ENCODE measurements at regions not wholly inside any gene's neighbourhood (a gene's known extent, or its start where the extent isn't known, plus 50 kb on each side); places are given as distances from the start of the nearest gene placed in this dataset.

GRCh38 chr6:133184798-133185372 is 56.3 kb upstream of the EYA4 start:
- DNase-seq (ENCODE audit: low read depth), result no peak

- no peak for DNase-seq (ENCODE audit: low read depth)
Measured at GRCh38 chr6:133185731-133186130, 55.4 kb upstream of the EYA4 start.

- no peak for DNase-seq (ENCODE audit: low read depth)
Measured at GRCh38 chr6:133187114-133187513, 54.0 kb upstream of the EYA4 start.

- DNase-seq (ENCODE audit: low read depth), result no peak
Measured at GRCh38 chr6:133187657-133188453, 53.3 kb upstream of the EYA4 start.

GRCh38 chr6:133190912-133191311 is 50.2 kb upstream of the EYA4 start:
- DNase-seq (ENCODE audit: low read depth), result no peak

- DNase-seq (ENCODE audit: low read depth), result no peak
Measured at GRCh38 chr6:133191323-133191722, 49.8 kb upstream of the EYA4 start.
